ENCODE measurements at regions not wholly inside any gene's neighbourhood (a gene's known extent, or its start where the extent isn't known, plus 50 kb on each side); places are given as distances from the start of the nearest gene placed in this dataset.

GRCh38 chr12:5244513-5244972 lies 187.4 kb upstream of the NTF3 start:
- no peak for FAIRE-seq
- TF ChIP-seq CTCF (IDR thresholded peaks at IDR 0.05; ENCODE audit: insufficient read depth, low read length, severe bottlenecking): no peak
- DNase-seq (ENCODE audit: low read depth): no peak
- no peak overlapping the region for H3K4me3 ChIP-seq (ENCODE audit: low read depth, low read length)
- H3K36me3 ChIP-seq (ENCODE audit: control insufficient read depth, insufficient read depth, low read length): no peaks in the 10 kb centered on the region
- H3K27me3 ChIP-seq (ENCODE audit: control insufficient read depth, insufficient read depth, low read length): no peaks in the 10 kb centered on the region

- no peak for FAIRE-seq
- no peak for DNase-seq (ENCODE audit: low read depth)
- Histone ChIP-seq H3K36me3 (ENCODE audit: control insufficient read depth, insufficient read depth, low read length) (no peaks in the 10 kb centered on the region), H3K27me3 (ENCODE audit: control insufficient read depth, insufficient read depth, low read length) (no peaks in the 10 kb centered on the region), H3K4me3 (ENCODE audit: low read depth, low read length) (no peak overlapping the region)
- no peak for TF ChIP-seq CTCF (IDR thresholded peaks at IDR 0.05; ENCODE audit: insufficient read depth, low read length, severe bottlenecking)
These were observed 185.7 kb upstream of the NTF3 start for GRCh38 chr12:5246196-5246595.

DNA sequence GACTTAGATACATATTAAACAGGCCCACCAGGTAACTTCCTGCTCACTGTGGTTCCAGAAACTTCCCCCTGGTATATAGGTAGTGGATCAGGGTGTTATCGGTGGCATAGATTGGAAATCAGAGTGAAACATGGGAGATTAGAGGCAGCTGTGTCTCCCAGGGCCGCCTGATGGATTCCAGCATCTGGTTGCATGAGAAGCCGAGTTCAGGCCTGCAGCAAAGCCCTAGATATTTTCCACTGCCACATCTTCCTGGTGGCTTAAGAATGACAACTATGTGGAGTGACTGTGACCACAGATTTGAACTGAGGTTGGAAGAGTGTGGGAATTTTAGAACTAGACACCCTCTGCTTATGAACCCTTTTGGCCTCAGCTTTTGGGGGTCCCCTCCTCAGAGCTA lies 184.8 kb upstream of the NTF3 start:
- FAIRE-seq (no peak), DNase-seq (ENCODE audit: low read depth) (no peak)
- Histone ChIP-seq H3K4me3 (ENCODE audit: low read depth, low read length) (no peak overlapping the region), H3K27me3 (ENCODE audit: control insufficient read depth, insufficient read depth, low read length) (no peaks in the 10 kb centered on the region), H3K36me3 (ENCODE audit: control insufficient read depth, insufficient read depth, low read length) (no peaks in the 10 kb centered on the region)
- TF ChIP-seq CTCF (IDR thresholded peaks at IDR 0.05; ENCODE audit: insufficient read depth, low read length, severe bottlenecking): no peak

DNA sequence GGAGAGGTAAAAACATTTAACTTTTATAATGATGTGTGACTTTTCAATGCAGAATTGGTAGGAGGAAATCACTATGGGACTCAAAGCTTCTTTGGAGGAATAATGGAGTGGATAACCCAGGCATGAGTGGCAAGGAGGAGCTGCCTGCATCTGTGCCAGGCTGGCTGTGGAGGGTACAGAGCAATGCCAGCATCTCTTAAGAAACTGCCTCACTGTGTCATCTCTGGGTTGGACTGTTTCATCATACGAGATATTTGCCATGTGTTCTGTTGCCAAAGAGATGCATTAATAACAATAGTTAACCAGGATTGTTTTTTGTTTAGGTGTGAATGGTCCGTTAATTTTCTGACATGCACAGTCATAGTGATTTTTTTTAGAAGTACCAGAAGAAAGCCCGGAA lies 183.7 kb upstream of the NTF3 start:
- H3K36me3 ChIP-seq (ENCODE audit: control insufficient read depth, insufficient read depth, low read length): no peaks in the 10 kb centered on the region
- H3K4me3 ChIP-seq (ENCODE audit: low read depth, low read length): no peak overlapping the region
- no peak for TF ChIP-seq CTCF (IDR thresholded peaks at IDR 0.05; ENCODE audit: insufficient read depth, low read length, severe bottlenecking)
- DNase-seq (ENCODE audit: low read depth): no peak
- H3K27me3 ChIP-seq (ENCODE audit: control insufficient read depth, insufficient read depth, low read length): no peaks in the 10 kb centered on the region
- no peak for FAIRE-seq

GRCh38 chr12:5248999-5249526 lies 182.8 kb upstream of the NTF3 start:
- DNase-seq (ENCODE audit: low read depth) (no peak), FAIRE-seq (no peak)
- TF ChIP-seq CTCF (IDR thresholded peaks at IDR 0.05; ENCODE audit: insufficient read depth, low read length, severe bottlenecking): no peak
- no peaks in the 10 kb centered on the region for H3K36me3 ChIP-seq (ENCODE audit: control insufficient read depth, insufficient read depth, low read length)
- no peak overlapping the region for H3K4me3 ChIP-seq (ENCODE audit: low read depth, low read length)
- no peaks in the 10 kb centered on the region for H3K27me3 ChIP-seq (ENCODE audit: control insufficient read depth, insufficient read depth, low read length)

- H3K27me3 ChIP-seq (ENCODE audit: control insufficient read depth, insufficient read depth, low read length): no peaks in the 10 kb centered on the region
- H3K36me3 ChIP-seq (ENCODE audit: control insufficient read depth, insufficient read depth, low read length): no peaks in the 10 kb centered on the region
- no peak for DNase-seq (ENCODE audit: low read depth)
- no peak for FAIRE-seq
- H3K4me3 ChIP-seq (ENCODE audit: low read depth, low read length): no peak overlapping the region
- TF ChIP-seq CTCF (IDR thresholded peaks at IDR 0.05; ENCODE audit: insufficient read depth, low read length, severe bottlenecking): no peak
These were observed 180.8 kb upstream of the NTF3 start for GRCh38 chr12:5251092-5251491.
